H1 (cell line): ENCODE measurements at regions not wholly inside any gene's neighbourhood (a gene's known extent, or its start where the extent isn't known, plus 50 kb on each side); places are given as distances from the start of the nearest gene placed in this dataset.

Experiments
- CTCF ChIA-PET: fragments of 300-600 bp; sonication (Branson Sonifier 250); formaldehyde crosslinking; loops from one replicate; lab custom pipeline; 2021; ENCODE audit not compliant: partially characterized antibody; lab: Charles Lee
- POLR2A ChIA-PET: fragments of 300-600 bp; sonication (Branson Sonifier 250); formaldehyde crosslinking; loops from one replicate; lab custom pipeline; 2021; ENCODE audit warnings: inconsistent platforms; ENCODE audit not compliant: partially characterized antibody; lab: Charles Lee
- DNase-seq, 2 experiments: peaks; one replicate each; pipeline versions ENCODE4 v3.0.0 to v3.0.0-alpha.2; 2010 to 2022; ENCODE audit warnings: low spot score in 2 of 2, low read depth in 1 of 2, mixed read lengths in 1 of 2
- FAIRE-seq: peaks from 2 replicates; lab custom pipeline; 2011; peaks lifted over from hg19 to GRCh38; lab: Jason Lieb, UNC
- H2AFZ ChIP-seq: 2 replicates; pipeline ENCODE4 v1.8.1; 2012; ENCODE audit warnings: low read length, inconsistent platforms
- H2AK5ac ChIP-seq: 2 replicates; pipeline ENCODE4 v1.6.1; 2013; ENCODE audit warnings: low read depth, low read length
- H2BK120ac ChIP-seq: replicated peaks from 2 replicates; pipeline ENCODE3; 2013; ENCODE audit warnings: low read depth, low read length, inconsistent platforms
- H2BK12ac ChIP-seq: 2 replicates; pipeline ENCODE4 v1.6.1; 2013; ENCODE audit warnings: low read depth, low read length
- H2BK15ac ChIP-seq: 2 replicates; pipeline ENCODE4 v1.6.1; 2013; ENCODE audit warnings: low read length
- H2BK20ac ChIP-seq: 2 replicates; pipeline ENCODE4 v1.6.1; 2013; ENCODE audit warnings: low read length
- H2BK5ac ChIP-seq: 2 replicates; pipeline ENCODE4 v1.6.1; 2013; ENCODE audit warnings: low read depth, low read length
- H3K14ac ChIP-seq: 2 replicates; pipeline ENCODE4 v1.6.1; 2013; ENCODE audit warnings: inconsistent platforms; ENCODE audit not compliant: insufficient read length
- H3K18ac ChIP-seq: 2 replicates; pipeline ENCODE4 v1.6.1; 2013; ENCODE audit warnings: low read length; ENCODE audit errors: extremely low read depth
- H3K23ac ChIP-seq: 2 replicates; pipeline ENCODE4 v1.6.1; 2013; ENCODE audit warnings: inconsistent platforms; ENCODE audit not compliant: insufficient read length
- H3K23me2 ChIP-seq: 2 replicates; pipeline ENCODE4 v1.6.1; 2013; ENCODE audit warnings: low read depth, low read length
- H3K27ac ChIP-seq: 2 replicates; pipeline ENCODE4 v1.6.1; 2011; ENCODE audit warnings: low read depth, low read length, inconsistent platforms
- H3K27me3 ChIP-seq, 4 experiments: replicated peaks in 1 of 4; 1 replicate in 1 of 4; 2 replicates in 3 of 4; pipeline versions ENCODE4 v1.6.1 to v1.8.1; 2011 to 2013; ENCODE audit warnings: low read length in 3 of 4, mild to moderate bottlenecking in 3 of 4, inconsistent platforms in 2 of 4, mixed read lengths in 2 of 4, moderate library complexity in 1 of 4; ENCODE audit not compliant: control insufficient read depth in 3 of 4, insufficient read depth in 3 of 4; ENCODE audit errors: extremely low read depth in 1 of 4
- H3K36me3 ChIP-seq, 4 experiments: 2 replicates each; pipeline versions ENCODE4 v1.6.1 to v1.8.1; 2011 to 2013; ENCODE audit warnings: mild to moderate bottlenecking in 4 of 4, low read length in 3 of 4, moderate library complexity in 2 of 4, control low read depth in 1 of 4, inconsistent platforms in 1 of 4; ENCODE audit not compliant: insufficient read depth in 4 of 4, control insufficient read depth in 2 of 4
- H3K4ac ChIP-seq: replicated peaks from 2 replicates; pipeline ENCODE3; 2013; ENCODE audit warnings: low read length, low read depth, mixed read lengths, inconsistent platforms; ENCODE audit not compliant: insufficient read length
- H3K4me1 ChIP-seq, 4 experiments: replicated peaks in 1 of 4; 1 replicate in 1 of 4; 2 replicates in 3 of 4; pipeline versions ENCODE4 v1.6.1 to v1.8.1; 2011 to 2013; ENCODE audit warnings: low read length in 3 of 4, inconsistent platforms in 2 of 4, mixed read lengths in 1 of 4; ENCODE audit not compliant: insufficient read depth in 4 of 4, control insufficient read depth in 3 of 4
- H3K4me2 ChIP-seq, 2 experiments: 2 replicates each; pipeline versions ENCODE4 v1.6.1 to v1.8.1; 2011 to 2013; ENCODE audit warnings: low read depth in 2 of 2, low read length in 2 of 2, control low read depth in 1 of 2, inconsistent platforms in 1 of 2, mild to moderate bottlenecking in 1 of 2; ENCODE audit not compliant: insufficient read depth in 1 of 2
- H3K4me3 ChIP-seq, 4 experiments: fragments of 200-600, 300-600 bp in 1 of 4; sonication (generic), shearing (Covaris generic), sonication (Bioruptor Twin) in 1 of 4; 2 replicates each; pipeline versions ENCODE4 v1.5.1 to v1.8.1; 2011 to 2016; ENCODE audit warnings: low read length in 4 of 4, low read depth in 3 of 4, control low read depth in 2 of 4, inconsistent platforms in 2 of 4, mild to moderate bottlenecking in 2 of 4, mixed read lengths in 1 of 4, moderate library complexity in 1 of 4; ENCODE audit not compliant: insufficient read depth in 2 of 4; ENCODE audit errors: extremely low read depth in 1 of 4
- H3K56ac ChIP-seq: replicated peaks from 2 replicates; pipeline ENCODE3; 2013; ENCODE audit warnings: low read depth, mild to moderate bottlenecking, mixed read lengths, low read length, inconsistent platforms; ENCODE audit not compliant: insufficient read length
- H3K79me1 ChIP-seq: 2 replicates; pipeline ENCODE4 v1.6.1; 2013; ENCODE audit warnings: low read depth, low read length, control low read depth
- H3K79me2 ChIP-seq, 2 experiments: 2 replicates each; pipeline versions ENCODE4 v1.6.1 to v1.8.1; 2012 to 2013; ENCODE audit warnings: low read length in 2 of 2, mild to moderate bottlenecking in 2 of 2, inconsistent platforms in 1 of 2; ENCODE audit not compliant: insufficient read depth in 2 of 2, control insufficient read depth in 1 of 2
- H3K9ac ChIP-seq, 4 experiments: replicated peaks in 1 of 4; 1 replicate in 1 of 4; 2 replicates in 3 of 4; pipeline versions ENCODE4 v1.6.1 to v1.8.1; 2011 to 2013; ENCODE audit warnings: low read depth in 3 of 4, low read length in 3 of 4, control low read depth in 2 of 4, mild to moderate bottlenecking in 2 of 4, moderate library complexity in 2 of 4, inconsistent platforms in 1 of 4; ENCODE audit errors: extremely low read depth in 1 of 4
- H3K9me3 ChIP-seq, 2 experiments: 2 replicates each; pipeline versions ENCODE4 v1.6.1 to v1.8.1; 2012 to 2013; ENCODE audit warnings: mild to moderate bottlenecking in 2 of 2, moderate library complexity in 2 of 2, control low read depth in 1 of 2, inconsistent platforms in 1 of 2, low read depth in 1 of 2, low read length in 1 of 2, mixed read lengths in 1 of 2; ENCODE audit not compliant: insufficient read depth in 2 of 2
- H4K20me1 ChIP-seq, 2 experiments: replicated peaks in 1 of 2; 2 replicates each; pipeline versions ENCODE3 to v1.8.1; 2011 to 2013; ENCODE audit warnings: inconsistent platforms in 2 of 2, low read length in 2 of 2, mild to moderate bottlenecking in 1 of 2; ENCODE audit not compliant: insufficient read depth in 2 of 2, control insufficient read depth in 1 of 2
- H4K5ac ChIP-seq: 2 replicates; pipeline ENCODE4 v1.6.1; 2013; ENCODE audit warnings: low read length, low read depth, mixed read lengths, inconsistent platforms; ENCODE audit not compliant: insufficient read length
- H4K8ac ChIP-seq: 2 replicates; pipeline ENCODE4 v1.8.0; 2013; ENCODE audit warnings: mild to moderate bottlenecking, moderate library complexity, low read length, inconsistent platforms; ENCODE audit not compliant: insufficient read depth; ENCODE audit errors: extremely low read depth
- H4K91ac ChIP-seq: replicated peaks from 2 replicates; pipeline ENCODE3; 2013; ENCODE audit warnings: low read length, mixed read lengths, inconsistent platforms; ENCODE audit not compliant: insufficient read length
- GTF2F1 ChIP-seq: IDR thresholded peaks from 2 replicates; pipeline ENCODE4 v1.6.1; 2012; ENCODE audit warnings: low read depth, low read length, improper control_type of control experiment, borderline replicate concordance
- NANOG ChIP-seq: IDR thresholded peaks from 2 replicates; pipeline ENCODE4 v1.6.1; 2011; ENCODE audit warnings: low read length, low read depth, mild to moderate bottlenecking, inconsistent platforms; ENCODE audit not compliant: insufficient read depth, poor library complexity, severe bottlenecking
- SIN3A ChIP-seq, 2 experiments: IDR thresholded peaks in 1 of 2; conservative IDR thresholded peaks in 1 of 2; 2 replicates each; pipeline ENCODE4 v1.6.1; 2011 to 2012; ENCODE audit warnings: low read length in 2 of 2, improper control_type of control experiment in 1 of 2, low read depth in 1 of 2, mild to moderate bottlenecking in 1 of 2
- SP4 ChIP-seq: IDR thresholded peaks from 2 replicates; pipeline ENCODE4 v1.6.1; 2012; ENCODE audit warnings: low read length, inconsistent platforms
- TCF12 ChIP-seq: IDR thresholded peaks from 2 replicates; pipeline ENCODE4 v1.6.1; 2011; ENCODE audit warnings: low read depth, mild to moderate bottlenecking, low read length
- WGBS, 2 experiments: shearing (Covaris generic) in 1 of 2; methylation state at CpG; one replicate each; pipeline versions ENCODE4 v1.1.6 to v1.1.7; 2013 to 2015; ENCODE audit warnings: low lambda C conversion rate in 2 of 2, mixed read lengths in 2 of 2, inconsistent platforms in 1 of 2, low coverage in 1 of 2, missing lambda C conversion rate in 1 of 2; ENCODE audit not compliant: insufficient replicate concordance in 2 of 2, insufficient coverage in 1 of 2, insufficient read length in 1 of 2; ENCODE audit errors: extremely low coverage in 1 of 2, missing lambda C conversion rate in 1 of 2; 5-methylcytosine and 5-hydroxymethylcytosine counted together

DNA sequence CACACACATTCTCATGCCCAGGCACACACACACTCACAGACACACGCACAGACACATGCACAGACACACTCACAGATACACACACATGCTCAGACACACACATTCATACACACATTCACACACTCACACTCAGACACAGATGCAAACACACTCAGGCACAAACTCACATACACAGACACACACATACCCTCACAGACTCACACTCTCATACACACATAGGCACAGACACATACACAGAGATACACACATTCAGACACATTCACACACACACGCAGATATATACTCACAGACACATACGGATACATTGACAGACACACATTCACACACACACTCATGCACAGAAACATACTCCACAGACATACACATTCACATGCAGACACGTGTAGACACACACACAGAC is 89.6 kb downstream of the RBFOX3 start:
- H4K5ac ChIP-seq: no peak overlapping the region
- no peak overlapping the region for H3K18ac ChIP-seq
- H3K9ac ChIP-seq: 0 out of 7 replicates have a peak overlapping the region, but pooled peaks of 2 of the 4 experiments have one; percentile 19 to 28
- H2BK12ac ChIP-seq: peak overlapping the region; percentile 40; the same call in 1 of the 2 replicates
- H3K36me3 ChIP-seq: no peaks in the 10 kb centered on the region; a peak in 3 of 8 replicates
- peak overlapping the region; percentile 95 for H3K56ac ChIP-seq
- ChIA-PET POLR2A (no interaction called here), CTCF (no interaction called here)
- no peak overlapping the region; the same call in none of the 2 replicates for H2AK5ac ChIP-seq
- peaks cover 0 to 7% of the 10 kb centered on the region in 2 experiments for H4K20me1 ChIP-seq
- H4K8ac ChIP-seq: peak overlapping the region; percentile 38; the same call in 1 of the 2 replicates
- TF ChIP-seq NANOG (no peak), SIN3A (conservative IDR thresholded peaks at IDR 0.05 in 1 of 2, IDR thresholded peaks at IDR 0.05 in 1 of 2; ENCODE audit: low read depth in 1 of 2, low read length in 2 of 2) (no peak), TCF12 (no peak), GTF2F1 (no peak), SP4 (no peak)
- peak overlapping the region; percentile 56 for H4K91ac ChIP-seq
- no peak overlapping the region for H3K4me2 ChIP-seq
- peaks cover 0 to 5% (median 0%) of the 10 kb centered on the region in 4 experiments; a peak in 3 of 7 replicates for H3K4me1 ChIP-seq
- no peaks in the 10 kb centered on the region; a peak in 1 of 7 replicates for H3K27me3 ChIP-seq
- peak overlapping the region; percentile 79 for H3K4ac ChIP-seq
- WGBS, 2 experiments: 85% methylated on average over 4 of the region's 4 CpGs; no CpG with 5 or more reads in 1 of the 2 experiments
- 0 out of 2 replicates have a peak overlapping the region, but pooled peaks have one; percentile 53 for H2BK20ac ChIP-seq
- peak overlapping the region; percentile 42 for H3K14ac ChIP-seq
- no peak overlapping the region; the same call in 1 of the 2 replicates for H2BK15ac ChIP-seq
- H3K23ac ChIP-seq: no peak overlapping the region
- H2AFZ ChIP-seq: no peak overlapping the region
- no peak overlapping the region for H3K27ac ChIP-seq
- H3K79me1 ChIP-seq: no peaks in the 10 kb centered on the region
- peaks cover 5% of the 10 kb centered on the region; the same call in 1 of the 2 replicates for H3K23me2 ChIP-seq
- peaks cover 0 to 3% of the 10 kb centered on the region in 2 experiments; a peak in 1 of 4 replicates for H3K79me2 ChIP-seq
- FAIRE-seq: no peak
- DNase-seq: no peak
- no peak overlapping the region for H3K4me3 ChIP-seq
- no peak overlapping the region for H2BK120ac ChIP-seq
- H2BK5ac ChIP-seq: peak overlapping the region; percentile 82; the same call in 1 of the 2 replicates
- H3K9me3 ChIP-seq: no peaks in the 10 kb centered on the region
